ENCODE measurements at regions not wholly inside any gene's neighbourhood (a gene's known extent, or its start where the extent isn't known, plus 50 kb on each side); places are given as distances from the start of the nearest gene placed in this dataset.

- TF ChIP-seq CTCF (IDR thresholded peaks at IDR 0.05) (no peak), EZH2 (IDR thresholded peaks at IDR 0.05; ENCODE audit: borderline replicate concordance, insufficient read depth, low read depth, low read length, poor library complexity, severe bottlenecking) (no peak)
Measured at GRCh38 chr3:150308037-150308319, 100.1 kb upstream of the TSC22D2 start.
